Liver (tissue), 8 donors: ENCODE measurements at regions not wholly inside any gene's neighbourhood (a gene's known extent, or its start where the extent isn't known, plus 50 kb on each side); places are given as distances from the start of the nearest gene placed in this dataset.

ENCODE experiments used
- DNase-seq: peaks from one replicate; pipeline ENCODE4 v3.0.0-alpha.2; 2017; ENCODE audit warnings: low spot score
- H3K27ac ChIP-seq, 2 donors: one replicate each; pipeline ENCODE4 v1.7.0; 2013; ENCODE audit warnings: inconsistent platforms in 2 of 2, low read length in 2 of 2, control low read depth in 1 of 2, low read depth in 1 of 2, mild to moderate bottlenecking in 1 of 2
- H3K27me3 ChIP-seq, 4 donors: one replicate each; pipeline versions ENCODE4 v1.6.1 to v1.7.0; 2013; ENCODE audit warnings: low read length in 3 of 4, inconsistent platforms in 1 of 4, mild to moderate bottlenecking in 1 of 4, moderate library complexity in 1 of 4; ENCODE audit not compliant: control insufficient read depth in 4 of 4, insufficient read depth in 4 of 4
- H3K36me3 ChIP-seq, 4 donors: one replicate each; pipeline versions ENCODE4 v1.6.1 to v1.7.0; 2013; ENCODE audit warnings: low read length in 3 of 4, mild to moderate bottlenecking in 3 of 4, low read depth in 1 of 4, moderate library complexity in 1 of 4; ENCODE audit not compliant: control insufficient read depth in 4 of 4, insufficient read depth in 3 of 4
- H3K4me1 ChIP-seq, 4 donors: one replicate each; pipeline versions ENCODE4 v1.6.1 to v1.7.0; 2013; ENCODE audit warnings: low read length in 3 of 4, mild to moderate bottlenecking in 3 of 4, moderate library complexity in 1 of 4; ENCODE audit not compliant: control insufficient read depth in 4 of 4, insufficient read depth in 4 of 4
- H3K4me3 ChIP-seq, 3 donors: one replicate each; pipeline versions ENCODE4 v1.6.1 to v1.7.0; 2013; ENCODE audit warnings: low read length in 3 of 3, control low read depth in 1 of 3, low read depth in 1 of 3, mild to moderate bottlenecking in 1 of 3
- H3K9ac ChIP-seq, 2 donors: one replicate each; pipeline ENCODE4 v1.7.0; 2013; ENCODE audit warnings: low read length in 2 of 2, mild to moderate bottlenecking in 2 of 2, moderate library complexity in 2 of 2, control low read depth in 1 of 2, low read depth in 1 of 2
- H3K9me3 ChIP-seq, 4 donors: one replicate each; pipeline versions ENCODE4 v1.6.1 to v1.7.0; 2013; ENCODE audit warnings: low read length in 3 of 4; ENCODE audit not compliant: control insufficient read depth in 4 of 4
- EGR1 ChIP-seq, 2 donors: IDR thresholded peaks; 2 replicates each; pipeline ENCODE4 v1.6.1; 2016 to 2018; ENCODE audit warnings: antibody characterized with exemption in 2 of 2, low read depth in 2 of 2
- FOXA1 ChIP-seq: IDR thresholded peaks from 2 replicates; pipeline ENCODE4 v1.6.1; 2016; ENCODE audit warnings: antibody characterized with exemption
- FOXA2 ChIP-seq: IDR thresholded peaks from 2 replicates; pipeline ENCODE4 v1.6.1; 2016; ENCODE audit warnings: antibody characterized with exemption
- GABPA ChIP-seq, 2 donors: IDR thresholded peaks in 1 of 2; conservative IDR thresholded peaks in 1 of 2; 2 replicates each; pipeline ENCODE4 v1.6.1; 2016; ENCODE audit warnings: antibody characterized with exemption in 2 of 2, mild to moderate bottlenecking in 1 of 2, moderate library complexity in 1 of 2
- HNF4A ChIP-seq, 2 donors: conservative IDR thresholded peaks; 2 replicates each; pipeline ENCODE4 v1.6.1; 2016; ENCODE audit warnings: antibody characterized with exemption in 2 of 2, mild to moderate bottlenecking in 2 of 2
- HNF4G ChIP-seq: IDR thresholded peaks from 2 replicates; pipeline ENCODE4 v1.6.1; 2016; ENCODE audit warnings: antibody characterized with exemption
- JUND ChIP-seq, 2 donors: IDR thresholded peaks; 2 replicates each; pipeline ENCODE4 v1.6.1; 2016; ENCODE audit warnings: antibody characterized with exemption in 2 of 2
- MAX ChIP-seq: IDR thresholded peaks from 2 replicates; pipeline ENCODE4 v1.6.1; 2016; ENCODE audit warnings: antibody characterized with exemption
- NR2F2 ChIP-seq: IDR thresholded peaks from 2 replicates; pipeline ENCODE4 v1.6.1; 2016; ENCODE audit warnings: antibody characterized with exemption
- RAD21 ChIP-seq, 2 donors: IDR thresholded peaks; 2 replicates each; pipeline ENCODE4 v1.6.1; 2016; ENCODE audit warnings: antibody characterized with exemption in 2 of 2, mild to moderate bottlenecking in 2 of 2
- REST ChIP-seq: IDR thresholded peaks from 2 replicates; pipeline ENCODE4 v1.6.1; 2016; ENCODE audit warnings: antibody characterized with exemption, mild to moderate bottlenecking
- RXRA ChIP-seq, 2 donors: IDR thresholded peaks; 2 replicates each; pipeline ENCODE4 v1.6.1; 2017 to 2018; ENCODE audit warnings: antibody characterized with exemption in 2 of 2, mild to moderate bottlenecking in 1 of 2
- SP1 ChIP-seq: IDR thresholded peaks from 2 replicates; pipeline ENCODE4 v1.6.1; 2018; ENCODE audit warnings: antibody characterized with exemption, mild to moderate bottlenecking
- TAF1 ChIP-seq: conservative IDR thresholded peaks from 2 replicates; pipeline ENCODE4 v1.6.1; 2016; ENCODE audit warnings: antibody characterized with exemption, mild to moderate bottlenecking
- YY1 ChIP-seq: IDR thresholded peaks from 2 replicates; pipeline ENCODE4 v1.6.1; 2016; ENCODE audit warnings: antibody characterized with exemption, mild to moderate bottlenecking
- WGBS: extraction: QIAGEN DNeasy Blood & Tissue Kit; methylation state at CpG from one replicate; pipeline ENCODE4 v1.1.7; 2013; 5-methylcytosine and 5-hydroxymethylcytosine counted together
- TF ChIP-seq, protein P1 (sequence below): IDR thresholded peaks from 2 replicates; pipeline ENCODE4 v1.6.1; 2016; ENCODE audit warnings: antibody characterized with exemption
- TF ChIP-seq, protein P2 (sequence below): IDR thresholded peaks from 2 replicates; pipeline ENCODE4 v1.6.1; 2016; ENCODE audit warnings: antibody characterized with exemption
- TF ChIP-seq, protein P3 (sequence below): fragments of 150-350 bp; IDR thresholded peaks from 2 replicates; pipeline ENCODE4 v1.5.1; 2017; ENCODE audit warnings: improper control_type of control experiment, low read depth, low read length; ENCODE audit not compliant: missing input control
- donor health status: healthy.
- donor health status: healthy.
- donor health status: healthy.
- donor health status: healthy.
- donor health status: healthy.

DNA sequence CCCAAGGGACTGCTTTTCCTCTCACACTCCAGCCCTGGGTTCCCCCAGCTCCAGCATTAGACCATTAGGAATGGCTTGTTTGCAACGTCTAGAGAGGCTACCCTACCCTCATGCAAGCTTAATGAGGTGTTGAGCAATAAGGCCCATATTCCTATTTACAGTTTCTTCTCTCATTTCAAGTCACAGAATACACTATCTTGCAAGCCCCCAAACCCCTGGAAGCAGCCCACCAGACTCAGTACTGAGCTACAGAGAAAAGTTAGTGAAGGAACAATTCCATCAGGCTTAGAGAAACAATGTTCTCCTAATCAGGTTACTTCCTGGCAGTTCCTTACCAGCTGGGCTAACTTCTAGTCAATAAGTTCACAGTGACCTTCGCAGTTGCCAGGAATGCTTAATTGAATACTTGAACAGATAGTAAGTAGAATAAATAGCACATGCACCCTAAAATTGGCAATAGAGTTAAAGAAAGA lies 606.5 kb upstream of the NOX3 start (continued):
- TF ChIP-seq REST = no peak
- no peak for TF ChIP-seq HNF4A (conservative IDR thresholded peaks at IDR 0.05)
- TF ChIP-seq, protein P1, sequence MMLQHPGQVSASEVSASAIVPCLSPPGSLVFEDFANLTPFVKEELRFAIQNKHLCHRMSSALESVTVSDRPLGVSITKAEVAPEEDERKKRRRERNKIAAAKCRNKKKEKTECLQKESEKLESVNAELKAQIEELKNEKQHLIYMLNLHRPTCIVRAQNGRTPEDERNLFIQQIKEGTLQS = no peak

- Histone ChIP-seq H3K4me1 (no peaks in the 10 kb centered on the region), H3K27ac (no peak overlapping the region), H3K9ac (no peak overlapping the region), H3K4me3 (no peak overlapping the region), H3K9me3 (no peaks in the 10 kb centered on the region), H3K36me3 (no peaks in the 10 kb centered on the region), H3K27me3 (no peaks in the 10 kb centered on the region)
- DNase-seq = no peak
- WGBS = 52% methylated on average over 6 of the region's 6 CpGs
- TF ChIP-seq TAF1 (no peak), GABPA (IDR thresholded peaks at IDR 0.05 in 1 of 2, conservative IDR thresholded peaks at IDR 0.05 in 1 of 2) (no peak), EGR1 (IDR thresholded peaks at IDR 0.05; ENCODE audit: low read depth in 2 of 2) (no peak), FOXA2 (no peak), NR2F2 (no peak), JUND (IDR thresholded peaks at IDR 0.05) (no peak), HNF4A (conservative IDR thresholded peaks at IDR 0.05) (no peak), REST (no peak), RAD21 (IDR thresholded peaks at IDR 0.05) (no peak), FOXA1 (no peak), SP1 (no peak), MAX (no peak), YY1 (no peak), RXRA (IDR thresholded peaks at IDR 0.05) (no peak), HNF4G (no peak)
- TF ChIP-seq, protein P2, sequence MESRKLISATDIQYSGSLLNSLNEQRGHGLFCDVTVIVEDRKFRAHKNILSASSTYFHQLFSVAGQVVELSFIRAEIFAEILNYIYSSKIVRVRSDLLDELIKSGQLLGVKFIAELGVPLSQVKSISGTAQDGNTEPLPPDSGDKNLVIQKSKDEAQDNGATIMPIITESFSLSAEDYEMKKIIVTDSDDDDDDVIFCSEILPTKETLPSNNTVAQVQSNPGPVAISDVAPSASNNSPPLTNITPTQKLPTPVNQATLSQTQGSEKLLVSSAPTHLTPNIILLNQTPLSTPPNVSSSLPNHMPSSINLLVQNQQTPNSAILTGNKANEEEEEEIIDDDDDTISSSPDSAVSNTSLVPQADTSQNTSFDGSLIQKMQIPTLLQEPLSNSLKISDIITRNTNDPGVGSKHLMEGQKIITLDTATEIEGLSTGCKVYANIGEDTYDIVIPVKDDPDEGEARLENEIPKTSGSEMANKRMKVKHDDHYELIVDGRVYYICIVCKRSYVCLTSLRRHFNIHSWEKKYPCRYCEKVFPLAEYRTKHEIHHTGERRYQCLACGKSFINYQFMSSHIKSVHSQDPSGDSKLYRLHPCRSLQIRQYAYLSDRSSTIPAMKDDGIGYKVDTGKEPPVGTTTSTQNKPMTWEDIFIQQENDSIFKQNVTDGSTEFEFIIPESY = no peak
- TF ChIP-seq, protein P3, sequence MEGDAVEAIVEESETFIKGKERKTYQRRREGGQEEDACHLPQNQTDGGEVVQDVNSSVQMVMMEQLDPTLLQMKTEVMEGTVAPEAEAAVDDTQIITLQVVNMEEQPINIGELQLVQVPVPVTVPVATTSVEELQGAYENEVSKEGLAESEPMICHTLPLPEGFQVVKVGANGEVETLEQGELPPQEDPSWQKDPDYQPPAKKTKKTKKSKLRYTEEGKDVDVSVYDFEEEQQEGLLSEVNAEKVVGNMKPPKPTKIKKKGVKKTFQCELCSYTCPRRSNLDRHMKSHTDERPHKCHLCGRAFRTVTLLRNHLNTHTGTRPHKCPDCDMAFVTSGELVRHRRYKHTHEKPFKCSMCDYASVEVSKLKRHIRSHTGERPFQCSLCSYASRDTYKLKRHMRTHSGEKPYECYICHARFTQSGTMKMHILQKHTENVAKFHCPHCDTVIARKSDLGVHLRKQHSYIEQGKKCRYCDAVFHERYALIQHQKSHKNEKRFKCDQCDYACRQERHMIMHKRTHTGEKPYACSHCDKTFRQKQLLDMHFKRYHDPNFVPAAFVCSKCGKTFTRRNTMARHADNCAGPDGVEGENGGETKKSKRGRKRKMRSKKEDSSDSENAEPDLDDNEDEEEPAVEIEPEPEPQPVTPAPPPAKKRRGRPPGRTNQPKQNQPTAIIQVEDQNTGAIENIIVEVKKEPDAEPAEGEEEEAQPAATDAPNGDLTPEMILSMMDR = no peak
- TF ChIP-seq, protein P1 = no peak
Observed at GRCh38 chr6:156061465-156061864, 605.8 kb upstream of the NOX3 start.
